Keratinocyte (primary cell): ENCODE measurements at regions not wholly inside any gene's neighbourhood (a gene's known extent, or its start where the extent isn't known, plus 50 kb on each side); places are given as distances from the start of the nearest gene placed in this dataset.

Experiments used
- DNase-seq: peaks from one replicate; pipeline ENCODE4 v3.0.0-alpha.2; 2011; ENCODE audit warnings: low read depth, missing footprints, low spot score
- FAIRE-seq: peaks from 2 replicates; lab custom pipeline; 2011; peaks lifted over from hg19 to GRCh38; lab: Jason Lieb, UNC
- H2AFZ ChIP-seq: 2 replicates; pipeline ENCODE4 v1.6.0; 2012; ENCODE audit warnings: low read length, control low read depth, inconsistent platforms; ENCODE audit not compliant: control insufficient read depth
- H3K27ac ChIP-seq: 2 replicates; pipeline ENCODE4 v1.5.1; 2011; ENCODE audit warnings: low read length; ENCODE audit not compliant: control insufficient read depth, insufficient read depth
- H3K27me3 ChIP-seq: 3 replicates; pipeline ENCODE4 v1.6.0; 2011; ENCODE audit warnings: low read length; ENCODE audit not compliant: control insufficient read depth, insufficient read depth; ENCODE audit errors: extremely low read depth
- H3K36me3 ChIP-seq, 2 experiments: 2 replicates in 1 of 2; 3 replicates in 1 of 2; pipeline ENCODE4 v1.5.1; 2011; ENCODE audit warnings: low read length in 2 of 2, mild to moderate bottlenecking in 1 of 2; ENCODE audit not compliant: control insufficient read depth in 2 of 2, insufficient read depth in 2 of 2; ENCODE audit errors: extremely low read depth in 1 of 2
- H3K4me1 ChIP-seq: 3 replicates; pipeline ENCODE4 v1.5.1; 2011; ENCODE audit warnings: low read length; ENCODE audit not compliant: control insufficient read depth, insufficient read depth; ENCODE audit errors: extremely low read depth
- H3K4me2 ChIP-seq: 3 replicates; pipeline ENCODE4 v1.6.0; 2011; ENCODE audit warnings: low read depth, low read length; ENCODE audit not compliant: control insufficient read depth, insufficient read depth; ENCODE audit errors: extremely low read depth
- H3K4me3 ChIP-seq, 3 experiments: fragments of 200-600 bp in 1 of 3; sonication (generic) in 1 of 3; 2 replicates in 2 of 3; 3 replicates in 1 of 3; pipeline ENCODE4 v1.5.1; 2011 to 2016; ENCODE audit warnings: low read length in 3 of 3, mild to moderate bottlenecking in 3 of 3, control low read depth in 2 of 3, inconsistent platforms in 1 of 3, low read depth in 1 of 3, mixed read lengths in 1 of 3, mixed run types in 1 of 3, moderate library complexity in 1 of 3; ENCODE audit not compliant: control insufficient read depth in 2 of 3, insufficient read depth in 2 of 3; ENCODE audit errors: extremely low read depth in 1 of 3
- H3K79me2 ChIP-seq: 2 replicates; pipeline ENCODE4 v1.6.0; 2012; ENCODE audit warnings: low read length; ENCODE audit not compliant: control insufficient read depth, insufficient read depth
- H3K9ac ChIP-seq: 3 replicates; pipeline ENCODE4 v1.6.0; 2011; ENCODE audit warnings: low read length; ENCODE audit not compliant: control insufficient read depth, insufficient read depth; ENCODE audit errors: extremely low read depth
- H3K9me1 ChIP-seq: 3 replicates; pipeline ENCODE4 v1.6.0; 2011; ENCODE audit warnings: low read length; ENCODE audit not compliant: control insufficient read depth, insufficient read depth; ENCODE audit errors: extremely low read depth
- H3K9me3 ChIP-seq: 2 replicates; pipeline ENCODE4 v1.5.1; 2012; ENCODE audit warnings: low read depth, low read length; ENCODE audit not compliant: control insufficient read depth
- H4K20me1 ChIP-seq: 3 replicates; pipeline ENCODE4 v1.6.0; 2011; ENCODE audit warnings: low read length; ENCODE audit not compliant: control insufficient read depth, insufficient read depth; ENCODE audit errors: extremely low read depth
- CTCF ChIP-seq, 3 experiments: IDR thresholded peaks in 1 of 3; conservative IDR thresholded peaks in 1 of 3; optimal IDR thresholded peaks in 1 of 3; 2 replicates in 2 of 3; 3 replicates in 1 of 3; pipeline versions ENCODE3 to v1.5.1; 2011; ENCODE audit warnings: low read length in 3 of 3, mild to moderate bottlenecking in 3 of 3, moderate library complexity in 2 of 3, control low read depth in 1 of 3, inconsistent platforms in 1 of 3; ENCODE audit not compliant: insufficient read depth in 2 of 3; ENCODE audit errors: extremely low read depth in 1 of 3
- EZH2 ChIP-seq: IDR thresholded peaks from one replicate; pipeline ENCODE4 v1.6.1; 2012; ENCODE audit warnings: inconsistent platforms, mild to moderate bottlenecking, low read length, moderate library complexity
- dilution Hi-C: fragments of 300-500 bp; cut with MboI; formaldehyde crosslinking; loops from one replicate; pipeline ENCODE4 v1.7.0; 2020; ENCODE audit warnings: low sequenced_read_pairs; ENCODE audit not compliant: extremely low pct_ligation_motif_present

- dilution Hi-C loops = no loop called here
- no peak overlapping the region for H3K4me2 ChIP-seq
- H3K27me3 ChIP-seq = no peaks in the 10 kb centered on the region
- TF ChIP-seq CTCF (optimal IDR thresholded peaks at IDR 0.05 in 1 of 3, IDR thresholded peaks at IDR 0.05 in 1 of 3, conservative IDR thresholded peaks at IDR 0.05 in 1 of 3; ENCODE audit: extremely low read depth in 1 of 3, insufficient read depth in 2 of 3, low read length in 3 of 3) (peak; percentile 75 to 81 (median 76)), EZH2 (no peak)
- DNase-seq (no peak), FAIRE-seq (peak; percentile 73)
- H3K9me3 ChIP-seq = peaks cover 5% of the 10 kb centered on the region
- no peaks in the 10 kb centered on the region for H3K79me2 ChIP-seq
- H3K4me3 ChIP-seq = no peak overlapping the region
- H4K20me1 ChIP-seq = no peaks in the 10 kb centered on the region
- H2AFZ ChIP-seq = no peak overlapping the region
- H3K27ac ChIP-seq = no peak overlapping the region
- H3K9ac ChIP-seq = no peak overlapping the region
- peaks cover 5% of the 10 kb centered on the region for H3K4me1 ChIP-seq
- H3K9me1 ChIP-seq = no peaks in the 10 kb centered on the region
- no peaks in the 10 kb centered on the region for H3K36me3 ChIP-seq
Measured at GRCh38 chr6:4210629-4211419, 75.4 kb upstream of the ECI2 start.

- TF ChIP-seq CTCF (optimal IDR thresholded peaks at IDR 0.05 in 1 of 3, IDR thresholded peaks at IDR 0.05 in 1 of 3, conservative IDR thresholded peaks at IDR 0.05 in 1 of 3; ENCODE audit: extremely low read depth in 1 of 3, insufficient read depth in 2 of 3, low read length in 3 of 3) = no peak
- no peak for TF ChIP-seq EZH2
- dilution Hi-C loops = no loop called here
- no peak overlapping the region for H3K27ac ChIP-seq
- H3K9me3 ChIP-seq = peaks cover 4% of the 10 kb centered on the region
- no peak overlapping the region for H3K4me3 ChIP-seq
- no peaks in the 10 kb centered on the region for H3K36me3 ChIP-seq
- H3K4me2 ChIP-seq = no peak overlapping the region
- H2AFZ ChIP-seq = no peak overlapping the region
- H3K9ac ChIP-seq = no peak overlapping the region
- FAIRE-seq (no peak), DNase-seq (no peak)
- no peaks in the 10 kb centered on the region for H3K79me2 ChIP-seq
- H3K9me1 ChIP-seq = no peaks in the 10 kb centered on the region
- no peaks in the 10 kb centered on the region for H4K20me1 ChIP-seq
- H3K4me1 ChIP-seq = peaks cover 5% of the 10 kb centered on the region
- peaks cover 2% of the 10 kb centered on the region for H3K27me3 ChIP-seq
Measured at GRCh38 chr6:4209196-4209595, 73.8 kb upstream of the ECI2 start.
